HEK293 (cell line): ENCODE measurements at regions not wholly inside any gene's neighbourhood (a gene's known extent, or its start where the extent isn't known, plus 50 kb on each side); places are given as distances from the start of the nearest gene placed in this dataset.

Experiments used
- ZNF23 ChIP-seq: fragments of 450-650 bp; formaldehyde crosslinking; IDR thresholded peaks from 2 replicates; pipeline ENCODE4 v1.5.1; 2016; ENCODE audit warnings: missing biosample characterization, missing genetic modification characterization, borderline replicate concordance
- TF ChIP-seq, protein P1 (sequence below): fragments of 450-650 bp; formaldehyde crosslinking; IDR thresholded peaks from 2 replicates; pipeline ENCODE4 v1.5.1; 2016; ENCODE audit warnings: missing biosample characterization, missing genetic modification characterization

DNA sequence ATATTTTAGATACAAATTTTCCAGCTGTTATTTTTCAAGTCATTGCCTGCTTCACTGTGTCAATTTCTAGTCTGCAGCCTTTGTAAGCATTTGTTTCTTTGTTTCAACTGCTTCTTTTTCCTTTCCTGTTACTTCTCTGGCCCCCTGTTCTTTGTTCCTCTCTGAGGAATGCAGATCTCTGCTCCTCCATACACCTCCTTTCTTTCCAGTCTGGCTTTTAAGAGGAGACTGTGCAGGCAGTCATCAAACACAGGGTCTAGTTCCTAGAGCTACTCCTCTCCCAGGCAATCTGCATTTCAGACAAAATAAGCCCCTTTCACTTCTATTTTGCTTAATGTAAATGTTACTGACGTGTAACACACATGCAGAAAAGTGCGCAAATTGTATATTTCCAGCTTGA is 502.9 kb downstream of the PDCD6IP start:
- TF ChIP-seq, protein P1, sequence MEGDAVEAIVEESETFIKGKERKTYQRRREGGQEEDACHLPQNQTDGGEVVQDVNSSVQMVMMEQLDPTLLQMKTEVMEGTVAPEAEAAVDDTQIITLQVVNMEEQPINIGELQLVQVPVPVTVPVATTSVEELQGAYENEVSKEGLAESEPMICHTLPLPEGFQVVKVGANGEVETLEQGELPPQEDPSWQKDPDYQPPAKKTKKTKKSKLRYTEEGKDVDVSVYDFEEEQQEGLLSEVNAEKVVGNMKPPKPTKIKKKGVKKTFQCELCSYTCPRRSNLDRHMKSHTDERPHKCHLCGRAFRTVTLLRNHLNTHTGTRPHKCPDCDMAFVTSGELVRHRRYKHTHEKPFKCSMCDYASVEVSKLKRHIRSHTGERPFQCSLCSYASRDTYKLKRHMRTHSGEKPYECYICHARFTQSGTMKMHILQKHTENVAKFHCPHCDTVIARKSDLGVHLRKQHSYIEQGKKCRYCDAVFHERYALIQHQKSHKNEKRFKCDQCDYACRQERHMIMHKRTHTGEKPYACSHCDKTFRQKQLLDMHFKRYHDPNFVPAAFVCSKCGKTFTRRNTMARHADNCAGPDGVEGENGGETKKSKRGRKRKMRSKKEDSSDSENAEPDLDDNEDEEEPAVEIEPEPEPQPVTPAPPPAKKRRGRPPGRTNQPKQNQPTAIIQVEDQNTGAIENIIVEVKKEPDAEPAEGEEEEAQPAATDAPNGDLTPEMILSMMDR (tag by site-specific recombination), result no peak
- TF ChIP-seq ZNF23 (tag by site-specific recombination), result no peak
